ENCODE measurements at regions not wholly inside any gene's neighbourhood (a gene's known extent, or its start where the extent isn't known, plus 50 kb on each side); places are given as distances from the start of the nearest gene placed in this dataset.
"Not testable (repeated sequence)": the region's sequence is repeated elsewhere in the genome, so short reads cannot be mapped to it uniquely, and the experiment has no call there.

DNA sequence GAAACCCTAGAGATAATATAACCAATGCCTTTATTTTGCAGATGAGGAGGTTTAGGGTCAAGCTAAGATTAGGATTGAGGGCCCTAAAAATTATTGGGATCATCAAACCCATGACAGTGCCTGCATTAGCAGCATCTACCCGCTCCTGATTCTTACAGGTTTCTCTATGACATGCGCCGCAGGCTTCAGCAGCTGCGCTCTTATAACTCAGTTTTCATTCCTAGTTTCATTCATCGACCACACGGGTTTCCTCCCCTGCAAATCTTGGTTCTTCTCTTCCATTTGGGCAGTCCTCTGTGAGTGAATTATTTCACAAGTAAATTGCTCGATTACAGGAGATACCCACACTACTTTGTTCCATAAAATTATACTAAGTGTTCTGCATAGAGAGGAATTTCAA is 137.2 kb downstream of the SLC24A2 start:
- no peak for DNase-seq

DNA sequence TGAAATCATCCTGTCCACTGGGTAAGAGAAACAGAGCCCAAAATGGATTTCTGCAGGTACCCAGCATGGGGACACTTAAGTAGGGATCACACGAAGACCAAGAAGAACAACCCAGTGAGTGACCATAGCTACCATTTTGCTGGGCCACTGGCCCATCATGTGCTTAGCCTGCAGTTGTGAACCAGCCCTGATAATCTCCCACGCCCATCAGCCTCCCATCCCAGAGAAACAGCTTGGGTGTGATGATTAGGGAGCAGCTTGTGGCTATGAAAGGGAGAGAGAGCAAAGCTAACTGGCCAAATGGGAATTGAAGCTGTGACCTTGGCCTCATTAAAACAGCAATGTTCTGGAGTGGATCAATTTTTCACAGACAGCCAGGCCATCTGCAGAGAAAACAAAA is 138.5 kb downstream of the SLC24A2 start:
- DNase-seq: no peak

DNA sequence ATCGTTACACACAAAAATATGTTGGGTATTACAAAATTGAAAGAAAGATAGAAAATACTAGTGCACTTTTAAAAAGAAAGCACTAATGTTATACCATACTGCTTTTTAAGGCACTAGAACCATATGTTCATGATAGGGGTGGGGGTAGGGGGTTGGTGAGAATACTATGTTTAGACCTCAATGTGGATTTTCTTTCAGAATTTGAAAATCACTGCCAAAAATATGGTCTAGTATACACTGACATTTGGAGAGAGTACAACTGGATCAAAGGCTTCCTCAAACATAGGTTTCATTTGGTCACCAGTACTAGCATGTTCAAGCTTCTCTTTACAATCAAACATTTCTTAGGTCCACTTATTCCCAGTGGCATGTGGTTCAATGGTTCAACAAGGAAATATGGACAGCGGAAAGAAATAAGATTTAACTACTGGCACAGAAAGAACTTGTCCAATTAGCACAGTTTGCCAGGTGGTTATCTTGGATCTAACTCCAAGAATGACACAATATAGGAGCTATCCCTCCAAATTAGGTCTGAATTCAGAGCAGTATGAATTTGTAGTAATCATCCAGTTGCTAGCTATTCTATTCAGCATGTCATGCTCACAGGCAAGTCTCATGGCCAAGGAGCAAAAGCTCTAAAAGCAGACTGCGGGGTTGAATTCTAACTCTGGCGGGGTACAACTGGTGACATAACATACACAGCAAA is 139.3 kb downstream of the SLC24A2 start:
- no peak for DNase-seq

DNA sequence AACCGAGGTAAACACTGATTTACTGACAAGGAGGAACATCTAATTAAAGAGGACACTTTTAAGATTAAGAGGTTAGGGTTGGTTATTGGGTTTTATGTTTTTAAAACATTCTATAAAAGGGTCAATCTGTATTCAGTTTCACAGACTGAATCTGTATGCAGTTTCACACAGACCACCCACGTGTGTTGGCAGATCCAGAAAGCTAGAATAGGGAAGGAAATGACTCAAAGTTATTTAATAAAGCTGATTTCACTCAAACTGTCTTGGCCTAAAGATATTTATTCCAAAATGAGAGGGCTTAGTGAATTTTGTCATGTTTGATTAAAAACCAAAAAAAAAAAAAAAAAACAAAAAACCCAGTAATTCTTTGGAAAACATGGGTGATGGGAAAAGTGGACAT is 140.2 kb downstream of the SLC24A2 start:
- DNase-seq: no peak

DNA sequence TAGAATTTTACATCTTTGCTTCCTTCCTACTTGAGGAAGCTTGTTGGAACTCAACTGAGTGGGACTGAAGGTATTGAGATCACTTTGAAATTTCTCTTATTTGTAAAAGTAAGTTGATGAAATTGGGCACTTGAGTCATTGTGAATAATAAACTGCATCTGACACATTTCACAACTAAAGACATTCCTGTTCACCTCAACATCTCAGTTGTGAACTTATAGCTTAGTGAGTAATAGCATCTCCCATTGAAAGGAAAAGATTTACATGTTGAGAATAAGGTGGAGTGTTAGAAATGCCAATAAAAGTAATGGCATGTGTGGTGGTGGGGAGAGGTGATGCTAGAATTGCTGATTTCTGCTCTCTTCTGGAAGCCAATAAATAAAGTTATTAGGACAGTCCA is 145.0 kb downstream of the SLC24A2 start:
- no peak for DNase-seq

DNA sequence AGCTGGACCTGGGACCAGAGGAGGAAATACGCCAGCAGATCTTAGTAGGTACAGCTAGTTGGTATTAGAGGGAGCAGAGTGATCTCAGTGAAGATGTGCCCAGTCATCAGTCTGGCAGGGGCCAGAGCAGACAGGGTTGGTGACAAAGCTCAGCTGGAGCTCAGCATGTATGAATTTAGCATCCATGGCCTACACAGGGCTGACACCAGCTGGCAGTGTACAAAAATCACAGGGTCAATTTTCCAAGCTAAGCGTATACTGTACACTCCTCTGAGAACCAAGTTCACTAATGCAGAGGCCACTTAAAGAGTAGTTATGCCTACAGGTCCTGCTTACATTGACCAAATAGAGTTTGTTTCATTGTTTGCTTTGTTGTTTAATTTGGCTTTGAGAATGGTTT is 146.6 kb downstream of the SLC24A2 start:
- DNase-seq: peak; percentile 70

DNA sequence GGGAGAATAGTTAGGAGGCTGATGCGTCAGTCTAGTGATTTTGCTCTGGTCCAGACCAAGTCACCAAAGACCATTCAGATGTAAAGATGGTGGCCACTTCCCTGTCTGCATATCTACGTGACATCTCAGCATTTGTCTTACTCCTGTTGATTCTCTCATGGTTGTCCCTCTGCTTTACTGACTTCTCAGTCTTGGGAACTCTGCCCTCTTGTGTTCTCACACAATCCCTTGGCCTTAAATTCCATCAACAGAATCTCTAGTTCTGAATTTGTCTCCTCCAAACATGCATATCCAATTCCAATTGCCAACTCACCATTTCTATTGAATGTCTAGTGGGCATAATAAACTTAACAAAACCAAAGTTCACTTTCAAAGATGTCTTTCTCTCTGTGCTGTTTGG is 147.8 kb downstream of the SLC24A2 start:
- peak; percentile 12 for DNase-seq

DNA sequence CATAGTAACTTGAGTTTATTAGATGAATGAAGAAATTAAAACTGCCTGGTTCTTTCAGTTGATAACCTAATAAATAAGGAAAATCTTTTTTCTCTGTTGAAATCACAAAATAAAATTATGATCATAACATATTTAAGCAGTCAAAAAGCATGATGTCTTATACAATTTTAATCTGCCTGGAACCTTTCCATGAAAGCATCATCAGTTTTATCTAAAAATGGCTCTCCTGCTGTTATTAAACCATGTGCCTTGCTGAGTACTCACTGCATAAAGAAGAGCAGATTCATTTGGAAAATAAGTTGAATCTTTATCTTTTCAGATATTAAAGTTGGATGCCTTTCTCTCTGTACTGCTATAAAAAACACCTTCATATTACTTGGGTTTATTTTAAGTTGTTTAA is 148.8 kb downstream of the SLC24A2 start:
- no peak for DNase-seq

DNA sequence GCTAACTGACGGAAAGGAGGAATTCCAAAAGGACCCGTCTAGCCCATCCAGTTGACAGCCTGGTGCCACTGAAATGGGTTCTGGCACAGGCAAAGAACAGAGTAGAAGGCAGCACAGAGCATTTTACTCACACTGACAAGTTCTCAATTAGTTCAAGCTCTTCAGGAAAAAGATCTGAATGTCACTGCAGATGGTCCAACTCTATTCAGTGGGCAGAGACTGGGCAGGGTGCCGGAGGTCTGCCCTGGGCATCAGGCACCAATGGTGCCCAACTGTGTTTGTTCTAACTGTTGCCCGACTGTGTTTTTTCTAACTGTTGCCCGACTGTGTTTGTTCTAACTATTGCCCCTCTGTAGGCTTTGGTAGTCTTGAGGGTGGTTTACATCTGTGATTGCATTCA is 151.8 kb downstream of the SLC24A2 start:
- DNase-seq: no peak

DNA sequence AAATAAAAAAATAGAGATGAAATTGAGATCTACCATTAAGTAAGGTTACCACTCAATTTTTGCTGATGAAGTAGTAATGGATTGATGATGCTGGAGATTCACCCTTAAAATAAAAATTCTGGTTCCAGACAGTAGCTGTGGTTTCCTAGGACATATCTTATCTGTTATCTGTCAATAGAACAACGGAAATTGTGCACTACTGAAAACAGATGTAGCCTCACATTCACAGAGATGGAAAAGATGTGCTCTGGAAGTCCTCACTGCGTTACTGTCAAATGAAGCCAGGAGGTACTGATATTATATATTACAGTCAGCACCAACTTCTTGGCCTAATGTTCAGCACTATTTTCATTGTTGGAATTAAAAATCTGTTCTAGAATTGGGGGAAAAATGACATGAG is 154.0 kb downstream of the SLC24A2 start:
- no peak for DNase-seq

DNA sequence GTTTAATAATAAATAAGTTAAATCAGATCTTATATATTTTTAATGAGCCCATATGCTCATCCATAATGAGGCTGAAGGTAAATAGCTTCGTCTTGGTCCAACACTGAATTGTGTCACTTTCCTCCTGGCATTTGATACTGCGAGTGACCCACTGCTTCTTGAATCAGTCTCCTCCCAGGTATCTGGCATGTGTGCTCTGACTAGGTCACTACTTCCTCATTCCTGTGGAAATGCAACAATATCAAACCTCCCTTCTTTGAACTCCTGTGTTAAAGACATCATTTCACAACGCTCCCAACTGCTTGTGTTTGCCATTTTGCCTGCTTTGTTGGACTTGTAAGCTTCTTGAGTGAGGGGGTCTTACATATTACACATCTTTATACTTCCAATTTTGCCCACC is 157.7 kb downstream of the SLC24A2 start:
- no peak for DNase-seq

DNA sequence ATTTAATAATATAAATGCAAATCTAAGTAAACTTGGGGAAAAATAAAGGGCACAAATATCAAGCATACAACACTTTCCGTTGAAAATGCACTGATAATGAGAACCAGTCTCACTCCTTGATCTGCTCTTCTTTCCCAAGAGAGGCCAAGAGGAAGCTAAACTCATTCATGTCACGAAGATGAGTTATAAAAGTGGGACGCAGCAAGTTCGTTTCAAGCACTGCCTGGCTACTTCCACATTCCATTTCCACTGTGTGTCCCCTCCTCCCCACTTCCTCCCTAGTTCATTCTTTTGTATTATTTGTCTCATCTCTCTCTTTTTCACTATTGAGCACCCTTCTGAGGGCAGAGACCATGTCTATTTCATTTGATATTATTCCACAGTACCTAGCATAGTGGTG is 158.1 kb downstream of the SLC24A2 start:
- no peak for DNase-seq

DNA sequence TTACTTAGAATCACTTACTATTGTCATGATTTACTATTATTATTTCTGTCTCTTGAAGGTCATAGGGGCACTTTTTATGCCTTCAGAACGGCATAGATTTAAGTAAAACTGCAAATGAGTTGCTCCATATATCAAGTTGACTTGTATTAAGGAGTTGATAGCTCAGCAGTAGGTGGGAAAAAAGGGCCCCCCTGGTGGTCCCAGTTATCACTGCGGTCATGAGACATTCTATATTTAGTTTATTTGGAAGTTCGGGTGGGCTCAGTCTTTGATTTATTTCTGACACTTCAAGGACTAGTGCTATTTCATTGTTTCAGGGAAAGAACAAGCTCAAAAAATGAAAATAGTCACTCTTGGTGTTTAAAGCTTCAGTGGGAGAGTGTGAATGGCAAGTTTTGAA is 159.3 kb downstream of the SLC24A2 start:
- no peak for DNase-seq

DNA sequence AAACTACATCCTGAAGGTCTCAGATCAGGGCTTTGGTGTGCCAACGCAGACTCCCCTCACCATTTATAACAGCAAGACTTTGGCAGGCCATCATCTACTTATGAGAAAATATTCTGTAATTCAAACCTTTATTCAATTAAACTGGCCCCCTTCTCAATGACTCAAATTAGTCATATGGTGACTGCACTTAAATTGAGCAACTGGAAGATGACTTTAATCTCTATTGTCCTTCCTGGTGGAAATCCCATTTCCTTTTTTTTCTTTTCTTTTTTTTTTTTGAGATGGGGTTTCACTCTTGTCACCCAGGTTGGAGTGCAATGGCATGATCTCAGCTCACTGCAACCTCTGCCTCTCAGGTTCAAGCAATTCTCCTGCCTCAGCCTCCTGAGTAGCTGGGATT is 163.4 kb downstream of the SLC24A2 start:
- not testable (repeated sequence) for DNase-seq

DNA sequence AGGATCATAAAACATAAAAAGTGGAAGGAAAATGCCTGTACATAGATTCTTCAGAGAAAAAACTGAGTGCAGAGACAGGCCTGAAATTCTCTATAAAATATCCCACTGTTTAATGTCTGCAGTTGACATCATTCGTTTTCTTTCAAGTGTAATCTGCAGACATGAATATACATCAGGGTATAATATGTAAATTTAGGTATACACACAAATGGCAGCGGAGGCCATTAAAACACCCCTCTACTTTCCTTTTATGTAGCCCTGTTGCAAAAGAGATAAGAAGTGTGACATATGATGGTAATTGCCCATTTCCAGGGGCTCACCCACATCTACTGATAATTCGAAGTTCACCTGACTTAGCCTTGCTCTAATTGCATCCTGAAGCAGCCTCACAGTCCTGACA is 164.3 kb downstream of the SLC24A2 start:
- peak; percentile 70 for DNase-seq

DNA sequence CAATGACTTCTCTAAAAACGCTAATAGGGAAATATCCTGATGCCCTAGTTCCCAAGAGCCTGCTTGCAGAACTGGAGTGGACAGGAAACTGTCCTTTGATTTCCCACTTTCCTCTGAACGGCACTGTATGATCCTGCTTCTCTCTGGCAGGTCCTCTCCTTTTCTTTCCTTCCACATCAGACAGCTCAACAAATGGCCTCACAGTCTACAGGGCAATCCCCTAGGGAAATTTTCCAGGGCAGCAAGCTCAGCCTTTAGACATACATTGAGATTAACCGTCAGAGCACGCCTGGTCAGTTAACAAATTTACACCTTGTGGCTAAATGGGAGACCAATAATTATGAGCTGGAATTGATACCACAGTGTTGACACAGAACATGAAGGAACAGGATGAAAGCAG is 164.9 kb downstream of the SLC24A2 start:
- DNase-seq: peak; percentile 86

DNA sequence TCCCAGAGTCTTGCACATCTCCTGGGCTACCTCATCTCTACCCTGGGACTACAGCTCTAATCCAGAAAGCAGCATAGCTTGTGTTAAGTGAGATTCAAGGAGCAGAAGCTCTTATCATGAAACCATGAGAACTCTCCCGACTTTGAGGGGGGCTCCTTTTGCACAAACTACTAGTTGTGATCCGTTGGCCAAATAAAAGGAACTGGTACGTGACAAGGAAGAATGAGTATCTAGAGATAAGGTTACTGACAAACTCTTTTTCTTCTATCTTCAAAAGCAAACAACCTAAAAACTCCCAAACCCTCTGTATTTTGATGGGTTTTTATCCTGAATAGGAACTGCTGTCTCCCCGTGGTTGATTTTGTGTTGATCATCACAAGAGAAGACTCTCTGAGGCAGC is 168.5 kb downstream of the SLC24A2 start:
- no peak for DNase-seq

DNA sequence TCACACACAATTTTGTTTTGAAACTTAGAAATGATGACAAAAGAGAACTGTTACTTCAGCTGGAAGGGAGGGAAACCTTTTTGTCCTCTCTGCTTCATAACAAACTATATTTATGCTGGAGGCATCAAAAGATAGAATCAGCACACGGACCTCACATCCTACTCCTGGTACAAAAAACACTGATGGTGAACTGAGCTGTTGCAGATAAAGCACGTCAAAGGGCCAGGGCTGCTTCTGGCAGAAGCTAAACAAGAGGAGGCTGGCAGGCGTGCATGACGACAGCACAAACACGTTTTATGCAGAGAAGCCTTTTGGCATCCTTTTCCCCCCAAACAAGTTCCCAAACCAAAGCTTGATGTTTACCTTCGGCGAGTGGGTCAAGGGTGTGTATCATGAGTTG is 169.6 kb downstream of the SLC24A2 start:
- DNase-seq: no peak

DNA sequence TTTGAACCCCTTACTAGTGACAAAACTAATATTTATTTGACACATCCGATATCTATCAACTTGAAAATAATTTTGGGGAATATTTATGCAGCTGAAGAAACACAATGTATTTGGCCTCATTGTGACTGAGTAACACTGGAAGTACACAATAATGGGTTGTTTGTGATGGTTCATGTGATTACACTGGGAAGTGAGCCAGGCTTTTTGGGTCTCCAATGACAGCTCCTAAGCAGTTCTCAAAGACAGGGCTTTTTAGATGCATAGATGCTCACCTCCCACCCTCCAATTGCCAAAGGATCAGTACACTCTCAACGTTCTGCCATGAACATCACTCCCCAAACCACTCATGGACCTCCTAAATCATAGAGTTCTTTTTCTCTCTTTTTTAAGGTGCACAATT is 170.0 kb downstream of the SLC24A2 start:
- no peak for DNase-seq

DNA sequence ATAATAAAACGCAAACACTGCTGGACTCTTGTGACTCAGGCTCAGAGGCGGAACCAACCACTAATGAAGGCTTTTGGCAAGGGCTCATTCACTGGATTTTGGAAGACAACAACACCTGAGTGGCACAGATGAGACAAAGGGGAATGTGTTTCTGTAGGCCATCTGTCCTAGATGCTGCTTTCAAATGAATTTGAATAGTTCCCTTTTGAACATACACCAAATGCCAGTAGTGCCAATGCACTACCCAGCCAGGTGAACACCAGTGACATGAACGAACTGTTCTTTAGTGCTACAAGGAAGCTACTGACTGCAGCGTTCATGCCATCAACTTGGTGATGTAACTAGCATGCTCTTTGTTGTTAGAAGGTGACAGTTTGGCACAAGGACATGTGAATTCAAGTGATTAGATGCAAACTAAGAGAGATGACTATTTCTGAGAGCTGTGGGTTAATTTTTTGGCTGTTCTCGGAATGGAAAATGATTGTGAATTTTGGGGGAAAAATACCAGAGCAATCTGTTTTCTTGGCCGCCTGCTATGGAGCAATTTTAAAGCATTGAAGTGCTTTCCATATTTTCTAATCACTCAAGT is 173.7 kb downstream of the SLC24A2 start:
- DNase-seq: no peak

DNA sequence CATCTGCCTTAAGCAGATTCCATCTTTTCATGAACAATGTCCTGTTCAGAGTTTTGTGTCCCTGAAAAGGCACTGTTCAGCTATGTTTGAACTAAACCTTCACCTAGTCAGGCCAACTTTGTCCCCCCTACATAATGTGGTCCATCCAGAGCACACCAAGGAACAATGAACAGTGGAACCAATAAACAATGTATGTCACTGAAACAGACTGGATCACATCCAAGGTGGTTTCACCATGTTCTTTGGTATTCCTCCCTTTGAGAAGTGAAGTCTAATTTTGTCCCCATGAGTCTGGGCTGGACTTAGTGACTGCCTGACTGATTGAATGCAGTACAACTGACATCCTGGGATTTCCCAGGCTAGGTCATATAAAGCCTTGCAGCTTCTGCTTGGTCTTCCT is 174.5 kb downstream of the SLC24A2 start:
- DNase-seq: no peak

DNA sequence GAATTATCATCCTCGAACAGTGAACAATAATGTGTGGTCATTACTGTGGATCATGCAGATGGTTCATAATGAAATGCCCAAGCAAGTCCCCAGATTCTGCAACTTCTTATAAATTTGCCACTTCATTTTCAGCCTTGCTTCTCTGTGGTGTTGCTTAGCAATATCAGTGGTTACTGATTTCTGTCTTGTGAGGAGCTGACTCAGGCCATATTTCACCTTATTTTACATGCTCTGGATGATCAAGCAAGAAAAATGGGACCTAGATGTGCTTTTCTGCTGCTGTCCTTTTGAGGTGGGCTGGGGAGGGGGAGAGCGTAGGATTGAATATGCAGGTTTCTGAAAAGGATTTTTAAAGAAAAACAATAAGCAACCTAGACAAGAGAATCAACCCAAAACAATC is 188.3 kb downstream of the SLC24A2 start:
- no peak for DNase-seq

DNA sequence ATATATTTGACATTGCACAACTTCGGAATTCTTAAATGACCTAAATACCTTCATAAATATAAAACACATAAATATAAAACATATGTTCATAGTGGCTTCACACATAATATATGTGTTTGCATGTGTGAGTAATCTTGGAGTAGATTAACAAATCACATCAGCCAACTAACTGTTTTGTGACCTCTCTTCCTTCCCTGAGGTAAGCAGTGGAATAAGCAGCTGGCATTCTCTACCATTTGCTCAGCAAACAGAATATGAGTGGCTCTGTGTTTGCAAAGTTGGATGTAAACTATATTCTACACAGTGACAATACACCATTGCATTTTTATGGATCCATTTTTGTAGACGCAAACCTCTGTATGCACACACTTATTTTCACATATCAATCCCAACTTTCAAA is 189.9 kb downstream of the ACER2 start:
- no peak for DNase-seq

DNA sequence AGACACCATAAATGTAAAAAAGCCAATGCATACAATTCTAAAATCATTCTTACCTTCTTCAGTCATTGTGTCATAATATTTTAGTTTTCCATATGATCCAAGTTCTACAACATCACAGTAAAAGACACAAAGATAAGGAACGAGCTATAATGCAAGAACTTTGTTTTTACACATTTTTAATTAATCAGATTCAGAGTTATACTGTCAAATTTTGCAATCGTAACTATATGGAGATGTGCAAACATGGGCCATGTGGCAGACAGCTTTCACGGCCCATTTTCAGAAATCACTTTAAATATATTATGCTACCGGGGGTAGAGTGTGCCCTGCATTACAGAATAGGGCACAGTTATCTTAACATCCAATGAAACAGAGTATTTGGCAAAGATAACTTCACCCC is 188.4 kb downstream of the ACER2 start:
- DNase-seq: no peak

DNA sequence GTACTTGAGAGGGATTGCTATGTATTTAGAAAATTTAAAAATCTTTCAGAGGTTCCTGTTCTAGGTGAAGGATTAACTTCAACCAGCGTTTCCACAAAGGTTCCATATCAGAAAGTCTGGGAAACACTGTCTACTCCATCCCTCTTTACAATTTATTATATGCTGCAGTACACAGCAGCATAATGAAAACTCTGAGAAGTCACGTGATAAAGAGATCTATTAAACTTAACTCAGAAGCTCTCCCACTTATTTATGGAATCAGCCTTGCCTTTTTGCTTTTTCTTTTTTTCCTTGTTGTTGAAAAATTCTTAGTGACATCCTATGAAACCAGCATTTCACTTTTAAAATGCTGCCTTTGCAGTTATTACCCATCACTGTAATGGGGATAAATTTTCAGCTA is 186.2 kb downstream of the ACER2 start:
- no peak for DNase-seq
